ENCODE measurements at regions not wholly inside any gene's neighbourhood (a gene's known extent, or its start where the extent isn't known, plus 50 kb on each side); places are given as distances from the start of the nearest gene placed in this dataset.

DNA sequence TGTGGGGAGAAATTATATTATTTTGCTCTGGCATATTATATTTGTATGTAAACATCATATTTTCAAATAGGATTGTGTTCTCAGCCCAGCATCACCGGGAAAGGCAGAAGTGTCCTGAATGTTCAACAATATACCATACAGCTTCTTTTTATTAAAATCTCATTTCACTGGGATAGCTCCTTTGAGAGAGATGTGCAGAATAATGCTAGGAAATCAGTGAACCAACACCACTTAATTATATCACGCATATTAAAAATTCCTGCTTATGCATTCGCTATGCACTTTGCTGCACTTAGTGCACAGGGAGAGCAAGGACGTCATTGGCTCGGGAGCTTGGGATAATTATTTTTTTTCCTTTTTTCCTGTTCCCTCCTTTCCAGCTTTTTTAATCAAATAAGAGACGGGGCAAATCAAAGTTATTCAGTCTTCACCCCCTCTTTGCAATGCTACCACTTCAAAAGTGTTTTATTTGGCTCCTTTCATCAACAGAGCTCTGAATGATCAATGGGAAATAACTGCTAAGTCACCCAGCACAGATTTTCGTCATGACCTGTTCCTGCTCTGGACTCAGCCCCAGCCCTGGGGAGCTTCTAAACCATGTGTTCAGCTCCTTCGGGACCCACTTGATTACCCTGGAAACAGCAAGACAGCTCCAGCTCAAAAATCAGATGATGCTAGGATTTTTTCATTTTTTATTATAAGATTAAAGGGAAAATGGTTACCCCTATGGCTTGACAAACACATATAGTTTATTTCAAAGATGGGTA is 165.5 kb upstream of the DUSP10 start:
- DNase-seq (ENCODE audit: low read depth), result no peak
- TF ChIP-seq, protein P1, sequence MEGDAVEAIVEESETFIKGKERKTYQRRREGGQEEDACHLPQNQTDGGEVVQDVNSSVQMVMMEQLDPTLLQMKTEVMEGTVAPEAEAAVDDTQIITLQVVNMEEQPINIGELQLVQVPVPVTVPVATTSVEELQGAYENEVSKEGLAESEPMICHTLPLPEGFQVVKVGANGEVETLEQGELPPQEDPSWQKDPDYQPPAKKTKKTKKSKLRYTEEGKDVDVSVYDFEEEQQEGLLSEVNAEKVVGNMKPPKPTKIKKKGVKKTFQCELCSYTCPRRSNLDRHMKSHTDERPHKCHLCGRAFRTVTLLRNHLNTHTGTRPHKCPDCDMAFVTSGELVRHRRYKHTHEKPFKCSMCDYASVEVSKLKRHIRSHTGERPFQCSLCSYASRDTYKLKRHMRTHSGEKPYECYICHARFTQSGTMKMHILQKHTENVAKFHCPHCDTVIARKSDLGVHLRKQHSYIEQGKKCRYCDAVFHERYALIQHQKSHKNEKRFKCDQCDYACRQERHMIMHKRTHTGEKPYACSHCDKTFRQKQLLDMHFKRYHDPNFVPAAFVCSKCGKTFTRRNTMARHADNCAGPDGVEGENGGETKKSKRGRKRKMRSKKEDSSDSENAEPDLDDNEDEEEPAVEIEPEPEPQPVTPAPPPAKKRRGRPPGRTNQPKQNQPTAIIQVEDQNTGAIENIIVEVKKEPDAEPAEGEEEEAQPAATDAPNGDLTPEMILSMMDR (conservative IDR thresholded peaks at IDR 0.05; ENCODE audit: low read depth, low read length), result no peak

DNA sequence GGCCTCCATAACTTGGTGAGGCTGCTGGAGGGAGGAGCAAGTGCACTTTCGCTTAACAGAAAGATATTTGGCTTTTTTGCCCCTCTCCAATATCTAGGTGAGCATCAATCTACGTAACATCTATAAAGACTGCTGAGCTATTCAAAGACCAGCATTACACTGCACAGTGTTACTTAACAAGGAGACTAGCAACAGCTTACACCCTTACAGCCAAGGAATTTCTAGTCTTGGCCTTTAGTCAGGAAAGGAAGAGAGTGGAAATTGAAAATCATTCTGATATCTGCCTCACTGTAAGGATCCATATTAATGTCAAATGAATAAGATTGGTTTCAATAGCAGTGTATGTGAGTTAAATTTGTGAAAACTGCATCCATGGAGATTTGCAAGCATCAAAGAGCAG is 163.9 kb upstream of the DUSP10 start:
- TF ChIP-seq, protein P1 (conservative IDR thresholded peaks at IDR 0.05; ENCODE audit: low read depth, low read length), result no peak
- no peak for DNase-seq (ENCODE audit: low read depth)
- H3K4me3 ChIP-seq (ENCODE audit: low read depth, low read length), result no peak overlapping the region

More for the DNA sequence above, 165.5 kb upstream of the DUSP10 start:
- H3K4me3 ChIP-seq (ENCODE audit: low read depth, low read length), result no peak overlapping the region

DNA sequence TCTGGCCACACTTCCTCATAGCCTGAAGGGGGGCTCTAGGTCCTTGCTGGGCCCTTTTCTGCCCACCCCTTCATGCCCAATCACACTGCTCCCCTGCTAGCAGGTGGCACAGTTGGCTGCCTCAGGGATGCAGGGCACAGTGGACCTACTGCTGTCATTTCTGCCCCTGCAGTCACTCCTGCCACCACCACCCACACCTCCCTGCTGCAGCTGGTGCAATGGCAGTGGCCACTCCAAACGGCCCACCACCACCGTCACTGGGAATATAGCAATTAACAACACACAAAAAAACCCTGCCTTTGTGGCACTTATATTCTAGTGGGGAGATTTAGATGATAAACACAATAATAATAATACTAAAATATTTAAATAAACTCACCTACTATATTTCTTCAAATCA is 162.4 kb upstream of the DUSP10 start:
- TF ChIP-seq, protein P1 (conservative IDR thresholded peaks at IDR 0.05; ENCODE audit: low read depth, low read length), result no peak
- H3K4me3 ChIP-seq (ENCODE audit: low read depth, low read length), result no peak overlapping the region
- no peak for DNase-seq (ENCODE audit: low read depth)

DNA sequence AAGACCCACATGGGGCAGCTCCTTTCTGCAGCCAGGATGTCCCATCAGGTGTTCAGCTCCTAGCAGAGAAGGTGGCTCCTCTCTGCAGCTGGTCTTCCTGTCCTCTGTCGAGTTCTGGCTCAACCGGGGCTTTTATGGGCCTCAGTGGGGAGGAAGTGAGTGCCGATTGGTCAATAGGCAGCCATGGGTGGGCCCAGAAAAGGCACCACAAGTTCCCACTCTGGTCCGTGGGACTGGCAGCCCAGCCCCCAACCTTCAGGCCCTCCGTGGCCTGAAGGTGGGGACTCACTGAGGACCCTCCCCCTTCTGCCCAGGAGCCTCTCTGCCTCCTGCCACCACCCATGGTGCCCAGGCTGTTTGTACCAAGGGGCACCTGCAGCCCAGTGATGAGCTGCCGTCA is 161.7 kb upstream of the DUSP10 start:
- no peak overlapping the region for H3K4me3 ChIP-seq (ENCODE audit: low read depth, low read length)

DNA sequence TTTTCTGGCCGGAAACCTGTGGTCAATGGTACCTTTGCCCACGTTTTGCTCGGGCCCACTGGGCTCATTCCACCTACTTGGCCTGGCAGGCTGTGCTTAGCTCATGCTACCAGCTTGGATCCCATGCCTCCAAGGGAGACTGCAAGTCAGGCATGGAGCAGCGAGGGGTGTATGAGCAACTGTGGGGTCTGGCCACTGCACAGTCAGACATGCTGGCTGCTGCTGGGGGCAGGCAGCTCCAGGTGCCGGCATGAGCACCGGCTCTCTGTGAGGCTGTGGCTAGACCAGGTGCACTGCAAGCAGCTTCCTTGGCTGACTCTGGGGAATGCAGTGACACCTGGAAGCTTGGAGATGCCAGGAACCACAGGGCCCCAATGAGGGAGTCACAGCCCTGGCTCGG is 161.1 kb upstream of the DUSP10 start:
- TF ChIP-seq, protein P1 (conservative IDR thresholded peaks at IDR 0.05; ENCODE audit: low read depth, low read length), result no peak
- no peak for DNase-seq (ENCODE audit: low read depth)
- no peak overlapping the region for H3K4me3 ChIP-seq (ENCODE audit: low read depth, low read length)

More for the DNA sequence above, 161.7 kb upstream of the DUSP10 start:
- TF ChIP-seq, protein P1 (conservative IDR thresholded peaks at IDR 0.05; ENCODE audit: low read depth, low read length), result no peak
- DNase-seq (ENCODE audit: low read depth), result no peak

DNA sequence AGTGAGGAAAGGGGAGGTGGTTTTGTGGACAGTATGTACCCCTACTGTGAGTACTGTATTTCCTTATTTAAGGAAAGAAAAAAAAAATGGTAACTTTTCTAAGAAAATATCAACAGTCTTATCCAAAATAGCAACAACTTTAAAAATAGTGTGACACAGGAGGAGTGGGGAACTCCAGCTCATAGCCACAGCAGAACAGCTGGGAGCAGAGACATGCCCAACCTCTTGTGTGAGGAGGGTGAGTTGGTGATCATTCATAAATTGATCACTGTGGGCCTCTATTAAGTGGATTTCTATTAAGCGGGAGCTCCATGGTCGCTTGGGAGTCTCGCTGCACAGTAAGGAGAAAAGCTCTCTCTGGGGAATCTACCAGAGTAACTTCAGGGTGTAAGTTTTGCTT is 158.8 kb upstream of the DUSP10 start:
- no peak for DNase-seq (ENCODE audit: low read depth)
- H3K4me3 ChIP-seq (ENCODE audit: low read depth, low read length), result no peak overlapping the region
- TF ChIP-seq, protein P1 (conservative IDR thresholded peaks at IDR 0.05; ENCODE audit: low read depth, low read length), result no peak

DNA sequence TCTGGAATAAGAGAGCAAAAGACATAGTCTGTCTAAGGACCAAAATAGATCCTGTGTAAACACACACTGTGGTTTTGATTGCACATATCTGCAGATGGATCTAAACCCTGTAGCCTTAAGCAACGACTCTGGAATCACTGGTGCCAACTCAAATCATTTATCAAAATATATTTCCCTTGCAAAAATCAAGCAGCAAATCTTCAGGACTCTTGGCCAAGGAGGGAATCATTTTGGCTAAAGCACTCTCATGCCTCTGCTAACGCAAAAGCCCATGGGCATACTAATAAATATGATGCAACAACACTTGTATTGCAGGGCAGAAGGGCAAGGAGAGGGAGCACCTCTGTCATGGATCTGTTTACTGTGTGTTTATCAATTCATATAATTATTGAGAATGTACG is 155.4 kb upstream of the DUSP10 start:
- DNase-seq (ENCODE audit: low read depth), result peak; percentile 26
- H3K4me3 ChIP-seq (ENCODE audit: low read depth, low read length), result no peak overlapping the region
- TF ChIP-seq, protein P1 (conservative IDR thresholded peaks at IDR 0.05; ENCODE audit: low read depth, low read length), result no peak
